HL-60 (cell line): ENCODE measurements at regions not wholly inside any gene's neighbourhood (a gene's known extent, or its start where the extent isn't known, plus 50 kb on each side); places are given as distances from the start of the nearest gene placed in this dataset.

Experiments used
- DNase-seq, 2 experiments: peaks; one replicate each; pipeline ENCODE4 v3.0.0-alpha.2; 2010 to 2020; ENCODE audit warnings: low read depth in 1 of 2, low spot score in 1 of 2
- H3K27ac ChIP-seq: fragments of 250-450 bp; sonication (Bioruptor Pico); replicated peaks from 2 replicates; pipeline ENCODE4 v1.5.1; 2020; ENCODE audit warnings: mild to moderate bottlenecking, moderate library complexity
- H3K27me3 ChIP-seq: fragments of 250-450 bp; sonication (Bioruptor Pico); 2 replicates; pipeline ENCODE4 v1.5.1; 2021; ENCODE audit warnings: mild to moderate bottlenecking, moderate library complexity; ENCODE audit not compliant: insufficient read depth, poor library complexity, severe bottlenecking
- H3K4me3 ChIP-seq: replicated peaks from 2 replicates; pipeline ENCODE4 v1.5.1; 2011; ENCODE audit warnings: mild to moderate bottlenecking, control low read depth, low read length; ENCODE audit not compliant: insufficient read depth
- GABPA ChIP-seq: IDR thresholded peaks from 2 replicates; pipeline ENCODE4 v1.6.1; 2012; ENCODE audit warnings: low read depth
- POLR2AphosphoS5 ChIP-seq: IDR thresholded peaks from 2 replicates; pipeline ENCODE4 v1.6.1; 2012; ENCODE audit warnings: low read depth
- SPI1 ChIP-seq: IDR thresholded peaks from 2 replicates; pipeline ENCODE4 v1.6.1; 2012; ENCODE audit warnings: low read depth, mild to moderate bottlenecking, borderline replicate concordance
- TF ChIP-seq, protein P1 (sequence below): IDR thresholded peaks from one replicate; pipeline ENCODE4 v1.5.1; 2011; ENCODE audit warnings: low read length, control low read depth, inconsistent platforms; ENCODE audit not compliant: insufficient read depth
- TF ChIP-seq, protein P2 (sequence below): IDR thresholded peaks from 2 replicates; pipeline ENCODE4 v1.6.1; 2012; ENCODE audit warnings: low read depth; ENCODE audit not compliant: insufficient replicate concordance

DNA sequence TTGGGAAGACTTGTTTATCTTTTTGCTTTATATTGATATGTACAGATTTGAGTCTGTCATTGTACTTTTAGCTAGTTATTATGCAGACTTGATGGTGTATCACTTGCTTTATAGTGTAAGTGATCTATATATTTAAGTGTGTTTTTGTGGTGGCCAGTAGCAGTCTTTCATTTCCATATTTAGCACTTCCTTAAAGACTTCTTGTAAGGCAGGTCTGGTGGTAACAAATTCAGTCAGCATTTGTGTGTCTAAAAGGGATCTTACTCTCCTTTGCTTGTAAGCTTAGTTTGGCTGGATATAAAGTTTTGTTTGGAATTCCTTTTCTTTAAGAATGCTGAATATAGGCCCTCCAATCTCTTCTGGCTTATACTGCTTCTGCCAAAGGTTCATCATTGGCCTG is 322.5 kb upstream of the EPHA6 start:
- no peak for DNase-seq
- no peak overlapping the region for H3K4me3 ChIP-seq
- TF ChIP-seq, protein P1, sequence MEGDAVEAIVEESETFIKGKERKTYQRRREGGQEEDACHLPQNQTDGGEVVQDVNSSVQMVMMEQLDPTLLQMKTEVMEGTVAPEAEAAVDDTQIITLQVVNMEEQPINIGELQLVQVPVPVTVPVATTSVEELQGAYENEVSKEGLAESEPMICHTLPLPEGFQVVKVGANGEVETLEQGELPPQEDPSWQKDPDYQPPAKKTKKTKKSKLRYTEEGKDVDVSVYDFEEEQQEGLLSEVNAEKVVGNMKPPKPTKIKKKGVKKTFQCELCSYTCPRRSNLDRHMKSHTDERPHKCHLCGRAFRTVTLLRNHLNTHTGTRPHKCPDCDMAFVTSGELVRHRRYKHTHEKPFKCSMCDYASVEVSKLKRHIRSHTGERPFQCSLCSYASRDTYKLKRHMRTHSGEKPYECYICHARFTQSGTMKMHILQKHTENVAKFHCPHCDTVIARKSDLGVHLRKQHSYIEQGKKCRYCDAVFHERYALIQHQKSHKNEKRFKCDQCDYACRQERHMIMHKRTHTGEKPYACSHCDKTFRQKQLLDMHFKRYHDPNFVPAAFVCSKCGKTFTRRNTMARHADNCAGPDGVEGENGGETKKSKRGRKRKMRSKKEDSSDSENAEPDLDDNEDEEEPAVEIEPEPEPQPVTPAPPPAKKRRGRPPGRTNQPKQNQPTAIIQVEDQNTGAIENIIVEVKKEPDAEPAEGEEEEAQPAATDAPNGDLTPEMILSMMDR: no peak
- no peaks in the 10 kb centered on the region for H3K27me3 ChIP-seq
- H3K27ac ChIP-seq: no peak overlapping the region

DNA sequence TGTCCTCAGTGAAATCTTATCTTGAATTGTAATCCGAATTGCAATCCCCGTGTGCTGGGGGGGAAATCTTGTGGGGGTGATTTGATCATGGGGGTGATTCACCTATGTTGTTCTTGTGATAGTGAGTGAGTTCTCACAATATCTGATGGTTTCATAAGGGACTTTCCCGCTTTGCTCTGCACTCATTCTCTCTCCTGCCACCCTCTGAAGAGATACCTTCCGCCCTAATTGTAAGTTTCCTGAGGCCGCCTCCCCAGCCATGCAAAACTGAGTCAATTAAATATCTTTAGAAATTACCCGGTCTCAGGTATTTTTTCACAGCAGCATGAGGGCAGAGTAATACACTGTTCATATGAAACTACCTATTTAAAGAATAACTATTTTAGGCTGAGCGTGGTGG is 304.1 kb upstream of the EPHA6 start:
- DNase-seq: no peak
- no peak overlapping the region for H3K4me3 ChIP-seq
- no peak for TF ChIP-seq GABPA
- H3K27ac ChIP-seq: no peak overlapping the region
- no peaks in the 10 kb centered on the region for H3K27me3 ChIP-seq

DNA sequence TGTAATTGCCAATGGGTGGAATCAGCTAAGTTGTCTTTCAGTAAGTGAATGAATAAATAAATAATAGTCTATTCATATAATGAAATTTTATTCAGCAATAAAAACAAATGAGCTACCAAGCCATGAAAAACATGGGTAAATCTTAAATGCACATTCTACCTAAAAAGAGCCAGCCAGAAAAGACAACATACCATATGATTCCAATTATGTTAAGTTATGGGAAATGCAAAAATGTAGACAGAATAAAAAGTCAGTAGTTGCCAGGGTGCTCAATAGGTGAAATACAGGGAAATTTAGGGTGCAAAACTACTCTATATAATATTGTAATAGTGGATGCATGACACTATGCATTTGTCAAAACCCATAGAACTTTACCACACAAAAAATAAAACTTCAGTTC is 277.2 kb upstream of the EPHA6 start:
- H3K27ac ChIP-seq: no peak overlapping the region
- TF ChIP-seq, protein P2, sequence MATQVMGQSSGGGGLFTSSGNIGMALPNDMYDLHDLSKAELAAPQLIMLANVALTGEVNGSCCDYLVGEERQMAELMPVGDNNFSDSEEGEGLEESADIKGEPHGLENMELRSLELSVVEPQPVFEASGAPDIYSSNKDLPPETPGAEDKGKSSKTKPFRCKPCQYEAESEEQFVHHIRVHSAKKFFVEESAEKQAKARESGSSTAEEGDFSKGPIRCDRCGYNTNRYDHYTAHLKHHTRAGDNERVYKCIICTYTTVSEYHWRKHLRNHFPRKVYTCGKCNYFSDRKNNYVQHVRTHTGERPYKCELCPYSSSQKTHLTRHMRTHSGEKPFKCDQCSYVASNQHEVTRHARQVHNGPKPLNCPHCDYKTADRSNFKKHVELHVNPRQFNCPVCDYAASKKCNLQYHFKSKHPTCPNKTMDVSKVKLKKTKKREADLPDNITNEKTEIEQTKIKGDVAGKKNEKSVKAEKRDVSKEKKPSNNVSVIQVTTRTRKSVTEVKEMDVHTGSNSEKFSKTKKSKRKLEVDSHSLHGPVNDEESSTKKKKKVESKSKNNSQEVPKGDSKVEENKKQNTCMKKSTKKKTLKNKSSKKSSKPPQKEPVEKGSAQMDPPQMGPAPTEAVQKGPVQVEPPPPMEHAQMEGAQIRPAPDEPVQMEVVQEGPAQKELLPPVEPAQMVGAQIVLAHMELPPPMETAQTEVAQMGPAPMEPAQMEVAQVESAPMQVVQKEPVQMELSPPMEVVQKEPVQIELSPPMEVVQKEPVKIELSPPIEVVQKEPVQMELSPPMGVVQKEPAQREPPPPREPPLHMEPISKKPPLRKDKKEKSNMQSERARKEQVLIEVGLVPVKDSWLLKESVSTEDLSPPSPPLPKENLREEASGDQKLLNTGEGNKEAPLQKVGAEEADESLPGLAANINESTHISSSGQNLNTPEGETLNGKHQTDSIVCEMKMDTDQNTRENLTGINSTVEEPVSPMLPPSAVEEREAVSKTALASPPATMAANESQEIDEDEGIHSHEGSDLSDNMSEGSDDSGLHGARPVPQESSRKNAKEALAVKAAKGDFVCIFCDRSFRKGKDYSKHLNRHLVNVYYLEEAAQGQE: no peak
- TF ChIP-seq SPI1 (no peak), GABPA (no peak), POLR2AphosphoS5 (no peak)
- TF ChIP-seq, protein P1: no peak
- H3K4me3 ChIP-seq: no peak overlapping the region
- no peak for DNase-seq
- H3K27me3 ChIP-seq: no peaks in the 10 kb centered on the region

GRCh38 chr3:96538186-96538585 is 276.2 kb upstream of the EPHA6 start:
- Histone ChIP-seq H3K4me3 (no peak overlapping the region), H3K27ac (no peak overlapping the region), H3K27me3 (no peaks in the 10 kb centered on the region)
- TF ChIP-seq POLR2AphosphoS5 (no peak), SPI1 (no peak), GABPA (no peak)
- TF ChIP-seq, protein P2: no peak
- TF ChIP-seq, protein P1: no peak
- DNase-seq: no peak
